A549 (cell line): ENCODE measurements at regions not wholly inside any gene's neighbourhood (a gene's known extent, or its start where the extent isn't known, plus 50 kb on each side); places are given as distances from the start of the nearest gene placed in this dataset.

Experiments
- ATAC-seq, 2 experiments: fragments of 200-7000 bp in 1 of 2; fragments of >200 bp in 1 of 2; cut with Nextera tagmentation in 1 of 2; cut with Tn5 transposase in 1 of 2; 3 replicates each; pipeline versions ENCODE4 v1.8.0 to v1.9.1; 2018 to 2020; ENCODE audit warnings: mild to moderate bottlenecking in 1 of 2, moderate library complexity in 1 of 2
- CTCF ChIA-PET: fragments of 300-600 bp; sonication (Branson Sonifier 250); formaldehyde crosslinking; extraction: SDS; loops from one replicate; lab custom pipeline; 2021; ENCODE audit warnings: antibody characterized with exemption, inconsistent platforms; lab: Yijun Ruan, JAX
- POLR2A ChIA-PET: fragments of 350-600 bp; formaldehyde crosslinking; extraction: SDS; loops from one replicate; lab custom pipeline; 2021; ENCODE audit warnings: antibody characterized with exemption, inconsistent platforms; lab: Yijun Ruan, JAX
- DNase-seq, 2 experiments: peaks; one replicate each; pipeline versions ENCODE4 v3.0.0 to v3.0.0-alpha.2; 2011 to 2016; ENCODE audit warnings: low read depth in 1 of 2, low spot score in 1 of 2
- FAIRE-seq: peaks from 2 replicates; lab custom pipeline; 2011; peaks lifted over from hg19 to GRCh38; lab: Jason Lieb, UNC
- H3K27ac ChIP-seq, 2 experiments: fragments of >200 bp; sonication (Bioruptor Twin); formaldehyde crosslinking; 3 replicates each; pipeline ENCODE4 v1.5.1; 2016 to 2017
- H3K4me1 ChIP-seq: fragments of >200 bp; sonication (Bioruptor Twin); formaldehyde crosslinking; 3 replicates; pipeline ENCODE4 v1.6.1; 2016
- H3K4me2 ChIP-seq: fragments of >200 bp; sonication (Bioruptor Twin); formaldehyde crosslinking; 3 replicates; pipeline ENCODE4 v1.6.1; 2016
- H3K4me3 ChIP-seq: fragments of >200 bp; sonication (Bioruptor Twin); formaldehyde crosslinking; 3 replicates; pipeline ENCODE4 v1.5.1; 2016
- H3K9me3 ChIP-seq: fragments of >200 bp; sonication (Bioruptor Twin); formaldehyde crosslinking; 3 replicates; pipeline ENCODE4 v1.6.1; 2016
- CBX2 ChIP-seq: fragments of 200-600 bp; sonication (generic); IDR thresholded peaks from 2 replicates; pipeline ENCODE4 v1.6.1; 2016; ENCODE audit warnings: low read depth, mild to moderate bottlenecking, borderline replicate concordance
- ESRRA ChIP-seq: fragments of 150-350 bp; IDR thresholded peaks from 2 replicates; pipeline ENCODE4 v1.6.1; 2014; ENCODE audit warnings: mild to moderate bottlenecking, low read length, borderline replicate concordance
- FOSL2 ChIP-seq, 2 experiments: fragments of 450-650 bp in 1 of 2; fragments of >200 bp in 1 of 2; sonication (Bioruptor Twin) in 1 of 2; formaldehyde crosslinking; IDR thresholded peaks; 2 replicates each; pipeline versions ENCODE4 v1.5.0 to v1.6.1; 2016 to 2020; ENCODE audit warnings: mild to moderate bottlenecking in 1 of 2, moderate library complexity in 1 of 2
- HDAC2 ChIP-seq: fragments of 200-600 bp; sonication (generic); IDR thresholded peaks from 2 replicates; pipeline ENCODE4 v1.6.1; 2016
- HOXB13 ChIP-seq: fragments of 250-450 bp; sonication (Bioruptor Pico); IDR thresholded peaks from 2 replicates; pipeline ENCODE4 v1.5.0; 2020; ENCODE audit warnings: low read depth, mild to moderate bottlenecking, moderate library complexity
- KDM1A ChIP-seq: fragments of 200-600 bp; sonication (generic); IDR thresholded peaks from 2 replicates; pipeline ENCODE4 v1.6.1; 2016; ENCODE audit warnings: low read depth, mild to moderate bottlenecking
- MYC ChIP-seq: IDR thresholded peaks from 2 replicates; pipeline ENCODE4 v1.6.1; 2012; ENCODE audit warnings: mild to moderate bottlenecking, inconsistent platforms, low read length, improper control_type of control experiment, borderline replicate concordance
- NPAS2 ChIP-seq: fragments of 250-450 bp; sonication (Bioruptor Pico); IDR thresholded peaks from 2 replicates; pipeline ENCODE4 v1.8.0; 2022; ENCODE audit warnings: mild to moderate bottlenecking, moderate library complexity, borderline replicate concordance
- NR3C1 ChIP-seq: fragments of >200 bp; sonication (Bioruptor Twin); formaldehyde crosslinking; IDR thresholded peaks from 3 replicates; pipeline ENCODE4 v1.6.1; 2017
- PHF8 ChIP-seq: fragments of 200-600 bp; sonication (generic); IDR thresholded peaks from 2 replicates; pipeline ENCODE4 v1.6.1; 2016; ENCODE audit warnings: low read depth, mild to moderate bottlenecking, antibody characterized with exemption, moderate library complexity, borderline replicate concordance
- POLR2AphosphoS2 ChIP-seq: conservative IDR thresholded peaks from 2 replicates; pipeline ENCODE4 v1.6.1; 2012; ENCODE audit warnings: low read length, improper control_type of control experiment, inconsistent platforms
- RAD21 ChIP-seq, 2 experiments: fragments of >200 bp in 1 of 2; sonication (Bioruptor Twin) in 1 of 2; formaldehyde crosslinking in 1 of 2; IDR thresholded peaks in 1 of 2; conservative IDR thresholded peaks in 1 of 2; 2 replicates in 1 of 2; 3 replicates in 1 of 2; pipeline ENCODE4 v1.6.1; 2012 to 2018; ENCODE audit warnings: inconsistent platforms in 1 of 2
- RNF2 ChIP-seq: fragments of 200-600 bp; sonication (generic); IDR thresholded peaks from 2 replicates; pipeline ENCODE4 v1.6.1; 2016; ENCODE audit warnings: low read depth, mild to moderate bottlenecking, antibody characterized with exemption, moderate library complexity, borderline replicate concordance
- SREBF2 ChIP-seq: fragments of 450-650 bp; IDR thresholded peaks from 2 replicates; pipeline ENCODE4 v1.6.1; 2014; ENCODE audit warnings: mild to moderate bottlenecking, moderate library complexity
- ZC3H11A ChIP-seq: fragments of 450-650 bp; IDR thresholded peaks from 2 replicates; pipeline ENCODE4 v1.6.1; 2014; ENCODE audit warnings: antibody characterized with exemption, mild to moderate bottlenecking
- ZNF302 ChIP-seq: fragments of 250-450 bp; sonication (Bioruptor Pico); IDR thresholded peaks from 2 replicates; pipeline ENCODE4 v1.9.0; 2021; ENCODE audit warnings: inconsistent platforms, mild to moderate bottlenecking, moderate library complexity
- WGBS: methylation state at CpG from one replicate; pipeline ENCODE4 v1.1.6; 2017; ENCODE audit errors: missing lambda C conversion rate; 5-methylcytosine and 5-hydroxymethylcytosine counted together
- TF ChIP-seq, protein P1 (sequence below): fragments of 450-650 bp; IDR thresholded peaks from 2 replicates; pipeline ENCODE4 v1.6.1; 2014; ENCODE audit warnings: antibody characterized with exemption
- TF ChIP-seq, protein P2 (sequence below): fragments of 150-350 bp; IDR thresholded peaks from 2 replicates; pipeline ENCODE4 v1.6.1; 2014; ENCODE audit warnings: low read depth, mild to moderate bottlenecking, low read length
- TF ChIP-seq, protein P3 (sequence below): fragments of >200 bp; sonication (Bioruptor Twin); formaldehyde crosslinking; IDR thresholded peaks from 3 replicates; pipeline ENCODE4 v1.5.1; 2016
- TF ChIP-seq, protein P4 (sequence below): fragments of 250-450 bp; sonication (Bioruptor Pico); IDR thresholded peaks from 2 replicates; pipeline ENCODE4 v1.5.0; 2021; ENCODE audit warnings: mild to moderate bottlenecking, moderate library complexity, borderline replicate concordance
- TF ChIP-seq, protein P5 (sequence below): IDR thresholded peaks from 2 replicates; pipeline ENCODE4 v1.6.1; 2012; ENCODE audit warnings: low read depth, borderline replicate concordance
- TF ChIP-seq, protein P6 (sequence below): IDR thresholded peaks from 2 replicates; pipeline ENCODE4 v1.6.1; 2012
- TF ChIP-seq, protein P7 (sequence below): IDR thresholded peaks from 2 replicates; pipeline ENCODE4 v1.6.1; 2012

DNA sequence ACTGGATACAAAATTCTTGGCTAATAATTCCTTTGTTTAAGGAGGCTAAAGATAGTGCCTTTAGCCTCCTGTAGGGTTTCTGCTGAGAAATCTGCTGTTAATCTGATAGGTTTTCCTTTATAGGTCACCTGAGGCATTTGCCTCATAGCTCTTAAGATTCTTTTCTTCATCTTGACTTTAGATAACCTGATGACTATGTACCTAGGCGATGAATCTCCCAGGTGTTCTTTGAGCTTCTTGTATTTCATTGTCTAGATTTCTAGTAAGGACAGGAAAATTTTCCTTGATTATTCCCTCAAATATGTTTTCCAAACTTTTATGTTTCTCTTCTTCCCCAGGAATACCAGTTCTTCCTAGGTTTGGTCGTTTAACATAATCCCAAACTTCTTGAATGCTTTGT is 479.4 kb upstream of the MAN1A1 start:
- POLR2A ChIA-PET, result no interaction called here
- no peak for ATAC-seq

DNA sequence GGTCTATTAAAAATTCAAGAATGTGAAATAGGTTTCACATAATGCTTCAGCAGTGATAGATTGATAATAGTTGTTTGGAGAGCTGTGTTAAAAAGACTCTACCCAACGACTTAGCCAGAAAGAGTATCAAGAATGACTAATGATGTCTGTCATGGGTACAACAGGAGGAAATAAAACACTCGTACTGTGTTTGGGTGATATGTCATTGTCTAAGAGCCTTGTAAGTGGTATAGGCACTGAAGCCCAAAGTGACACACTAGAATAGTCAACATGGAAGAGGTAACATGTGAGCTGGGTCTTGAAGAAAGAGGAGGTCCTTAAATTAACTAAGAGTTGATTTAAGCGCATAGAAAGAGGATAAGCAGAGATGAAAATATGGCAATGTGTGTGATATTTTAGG is 471.8 kb upstream of the MAN1A1 start:
- ChIA-PET CTCF (no interaction called here), POLR2A (no interaction called here)
- no peak for FAIRE-seq
- no peak for TF ChIP-seq ESRRA
- TF ChIP-seq, protein P1, sequence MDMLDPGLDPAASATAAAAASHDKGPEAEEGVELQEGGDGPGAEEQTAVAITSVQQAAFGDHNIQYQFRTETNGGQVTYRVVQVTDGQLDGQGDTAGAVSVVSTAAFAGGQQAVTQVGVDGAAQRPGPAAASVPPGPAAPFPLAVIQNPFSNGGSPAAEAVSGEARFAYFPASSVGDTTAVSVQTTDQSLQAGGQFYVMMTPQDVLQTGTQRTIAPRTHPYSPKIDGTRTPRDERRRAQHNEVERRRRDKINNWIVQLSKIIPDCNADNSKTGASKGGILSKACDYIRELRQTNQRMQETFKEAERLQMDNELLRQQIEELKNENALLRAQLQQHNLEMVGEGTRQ, result no peak
- no peak for TF ChIP-seq POLR2AphosphoS2
- Histone ChIP-seq H3K4me1 (no peaks in the 10 kb centered on the region), H3K4me3 (no peak overlapping the region), H3K9me3 (no peaks in the 10 kb centered on the region), H3K4me2 (no peak overlapping the region), H3K27ac (no peak overlapping the region)
- no peak for DNase-seq
- no peak for ATAC-seq
- WGBS, result 35% methylated on average over 3 of the region's 3 CpGs

More for the DNA sequence above, 479.4 kb upstream of the MAN1A1 start:
- no peak for TF ChIP-seq ESRRA
- TF ChIP-seq, protein P2, sequence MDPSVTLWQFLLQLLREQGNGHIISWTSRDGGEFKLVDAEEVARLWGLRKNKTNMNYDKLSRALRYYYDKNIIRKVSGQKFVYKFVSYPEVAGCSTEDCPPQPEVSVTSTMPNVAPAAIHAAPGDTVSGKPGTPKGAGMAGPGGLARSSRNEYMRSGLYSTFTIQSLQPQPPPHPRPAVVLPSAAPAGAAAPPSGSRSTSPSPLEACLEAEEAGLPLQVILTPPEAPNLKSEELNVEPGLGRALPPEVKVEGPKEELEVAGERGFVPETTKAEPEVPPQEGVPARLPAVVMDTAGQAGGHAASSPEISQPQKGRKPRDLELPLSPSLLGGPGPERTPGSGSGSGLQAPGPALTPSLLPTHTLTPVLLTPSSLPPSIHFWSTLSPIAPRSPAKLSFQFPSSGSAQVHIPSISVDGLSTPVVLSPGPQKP, result no peak
- no peak for TF ChIP-seq RNF2
- no peak for TF ChIP-seq NR3C1
- TF ChIP-seq, protein P3, sequence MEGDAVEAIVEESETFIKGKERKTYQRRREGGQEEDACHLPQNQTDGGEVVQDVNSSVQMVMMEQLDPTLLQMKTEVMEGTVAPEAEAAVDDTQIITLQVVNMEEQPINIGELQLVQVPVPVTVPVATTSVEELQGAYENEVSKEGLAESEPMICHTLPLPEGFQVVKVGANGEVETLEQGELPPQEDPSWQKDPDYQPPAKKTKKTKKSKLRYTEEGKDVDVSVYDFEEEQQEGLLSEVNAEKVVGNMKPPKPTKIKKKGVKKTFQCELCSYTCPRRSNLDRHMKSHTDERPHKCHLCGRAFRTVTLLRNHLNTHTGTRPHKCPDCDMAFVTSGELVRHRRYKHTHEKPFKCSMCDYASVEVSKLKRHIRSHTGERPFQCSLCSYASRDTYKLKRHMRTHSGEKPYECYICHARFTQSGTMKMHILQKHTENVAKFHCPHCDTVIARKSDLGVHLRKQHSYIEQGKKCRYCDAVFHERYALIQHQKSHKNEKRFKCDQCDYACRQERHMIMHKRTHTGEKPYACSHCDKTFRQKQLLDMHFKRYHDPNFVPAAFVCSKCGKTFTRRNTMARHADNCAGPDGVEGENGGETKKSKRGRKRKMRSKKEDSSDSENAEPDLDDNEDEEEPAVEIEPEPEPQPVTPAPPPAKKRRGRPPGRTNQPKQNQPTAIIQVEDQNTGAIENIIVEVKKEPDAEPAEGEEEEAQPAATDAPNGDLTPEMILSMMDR, result no peak
- no peak for TF ChIP-seq NPAS2 (CRISPR knock-in tag)
- TF ChIP-seq FOSL2 (IDR thresholded peaks at IDR 0.05), result no peak
- TF ChIP-seq FOSL2 (CRISPR knock-in tag; IDR thresholded peaks at IDR 0.05), result no peak
- TF ChIP-seq CBX2, result no peak
- TF ChIP-seq, protein P4, sequence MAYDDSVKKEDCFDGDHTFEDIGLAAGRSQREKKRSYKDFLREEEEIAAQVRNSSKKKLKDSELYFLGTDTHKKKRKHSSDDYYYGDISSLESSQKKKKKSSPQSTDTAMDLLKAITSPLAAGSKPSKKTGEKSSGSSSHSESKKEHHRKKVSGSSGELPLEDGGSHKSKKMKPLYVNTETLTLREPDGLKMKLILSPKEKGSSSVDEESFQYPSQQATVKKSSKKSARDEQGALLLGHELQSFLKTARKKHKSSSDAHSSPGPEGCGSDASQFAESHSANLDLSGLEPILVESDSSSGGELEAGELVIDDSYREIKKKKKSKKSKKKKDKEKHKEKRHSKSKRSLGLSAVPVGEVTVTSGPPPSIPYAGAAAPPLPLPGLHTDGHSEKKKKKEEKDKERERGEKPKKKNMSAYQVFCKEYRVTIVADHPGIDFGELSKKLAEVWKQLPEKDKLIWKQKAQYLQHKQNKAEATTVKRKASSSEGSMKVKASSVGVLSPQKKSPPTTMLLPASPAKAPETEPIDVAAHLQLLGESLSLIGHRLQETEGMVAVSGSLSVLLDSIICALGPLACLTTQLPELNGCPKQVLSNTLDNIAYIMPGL (CRISPR knock-in tag), result no peak
- TF ChIP-seq, protein P1, result no peak
- TF ChIP-seq, protein P5, sequence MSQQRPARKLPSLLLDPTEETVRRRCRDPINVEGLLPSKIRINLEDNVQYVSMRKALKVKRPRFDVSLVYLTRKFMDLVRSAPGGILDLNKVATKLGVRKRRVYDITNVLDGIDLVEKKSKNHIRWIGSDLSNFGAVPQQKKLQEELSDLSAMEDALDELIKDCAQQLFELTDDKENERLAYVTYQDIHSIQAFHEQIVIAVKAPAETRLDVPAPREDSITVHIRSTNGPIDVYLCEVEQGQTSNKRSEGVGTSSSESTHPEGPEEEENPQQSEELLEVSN, result no peak
- TF ChIP-seq MYC, result no peak
- TF ChIP-seq HOXB13 (CRISPR knock-in tag), result no peak
- Histone ChIP-seq H3K9me3 (no peaks in the 10 kb centered on the region), H3K4me1 (no peaks in the 10 kb centered on the region), H3K4me2 (no peak overlapping the region), H3K27ac (no peak overlapping the region), H3K4me3 (no peak overlapping the region)
- WGBS, result 5% methylated on average over 2 of the region's 2 CpGs
- CTCF ChIA-PET, result no interaction called here
- FAIRE-seq, result no peak
- no peak for DNase-seq

DNA sequence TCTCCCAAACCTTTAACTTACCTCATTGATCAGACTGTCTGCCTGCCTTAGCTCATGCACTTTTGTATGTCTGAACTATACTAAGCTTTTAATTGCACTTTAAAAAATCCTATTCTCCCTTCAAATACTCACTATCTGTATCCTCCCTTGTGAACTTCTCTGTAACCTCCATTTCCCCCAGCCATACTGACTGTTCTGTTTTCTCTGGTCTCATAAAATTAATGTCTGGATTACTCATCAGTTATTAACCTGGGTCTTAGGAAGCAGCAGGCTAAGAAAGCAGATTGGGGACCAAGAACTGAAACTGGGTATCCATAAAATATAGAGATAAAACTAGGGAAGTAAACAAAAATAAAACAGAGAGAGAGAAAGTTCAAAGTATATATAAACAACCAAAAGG is 469.3 kb upstream of the MAN1A1 start:
- ChIA-PET POLR2A (no interaction called here), CTCF (no interaction called here)
- no peak overlapping the region for H3K4me3 ChIP-seq
- ATAC-seq (no peak), DNase-seq (no peak), FAIRE-seq (no peak)
- H3K4me1 ChIP-seq, result no peaks in the 10 kb centered on the region
- no peak overlapping the region for H3K4me2 ChIP-seq
- H3K27ac ChIP-seq, result no peak overlapping the region
- no peaks in the 10 kb centered on the region for H3K9me3 ChIP-seq
- TF ChIP-seq RNF2 (no peak), POLR2AphosphoS2 (no peak), PHF8 (no peak), CBX2 (no peak), HDAC2 (no peak), RAD21 (conservative IDR thresholded peaks at IDR 0.05 in 1 of 2, IDR thresholded peaks at IDR 0.05 in 1 of 2) (no peak), ESRRA (no peak), NR3C1 (no peak), ZNF302 (CRISPR knock-in tag) (no peak), SREBF2 (no peak), ZC3H11A (no peak), KDM1A (no peak)
- TF ChIP-seq, protein P1, result no peak
- TF ChIP-seq, protein P6, sequence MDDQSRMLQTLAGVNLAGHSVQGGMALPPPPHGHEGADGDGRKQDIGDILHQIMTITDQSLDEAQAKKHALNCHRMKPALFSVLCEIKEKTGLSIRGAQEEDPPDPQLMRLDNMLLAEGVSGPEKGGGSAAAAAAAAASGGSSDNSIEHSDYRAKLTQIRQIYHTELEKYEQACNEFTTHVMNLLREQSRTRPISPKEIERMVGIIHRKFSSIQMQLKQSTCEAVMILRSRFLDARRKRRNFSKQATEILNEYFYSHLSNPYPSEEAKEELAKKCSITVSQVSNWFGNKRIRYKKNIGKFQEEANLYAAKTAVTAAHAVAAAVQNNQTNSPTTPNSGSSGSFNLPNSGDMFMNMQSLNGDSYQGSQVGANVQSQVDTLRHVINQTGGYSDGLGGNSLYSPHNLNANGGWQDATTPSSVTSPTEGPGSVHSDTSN, result no peak
- TF ChIP-seq, protein P7, sequence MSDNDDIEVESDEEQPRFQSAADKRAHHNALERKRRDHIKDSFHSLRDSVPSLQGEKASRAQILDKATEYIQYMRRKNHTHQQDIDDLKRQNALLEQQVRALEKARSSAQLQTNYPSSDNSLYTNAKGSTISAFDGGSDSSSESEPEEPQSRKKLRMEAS, result no peak
